ENCODE measurements at regions not wholly inside any gene's neighbourhood (a gene's known extent, or its start where the extent isn't known, plus 50 kb on each side); places are given as distances from the start of the nearest gene placed in this dataset.

- Histone ChIP-seq H3K36me3 (ENCODE audit: insufficient read depth in 1 of 2, low read depth in 1 of 2) (no peaks in the 10 kb centered on the region), H3K9me3 (no peaks in the 10 kb centered on the region), H3K4me3 (no peak overlapping the region), H3K27me3 (ENCODE audit: insufficient read depth in 3 of 3, low read length in 2 of 3) (no peaks in the 10 kb centered on the region), H3K27ac (no peak overlapping the region), H3K4me1 (no peaks in the 10 kb centered on the region)
- intact Hi-C loops (cut with DNase I) = no loop called here
- DNase-seq = no peak
- ATAC-seq = no peak
- no peak for TF ChIP-seq CTCF (IDR thresholded peaks at IDR 0.05)
- 70 to 79% (median 70%) methylated on average over 9 of the region's 9 CpGs for WGBS, 3 donors
Measured at GRCh38 chr2:129011466-129012061, 692.9 kb upstream of the HS6ST1 start.

GRCh38 chr2:129014432-129014831 is 695.8 kb upstream of the HS6ST1 start:
- ATAC-seq = no peak
- no peak overlapping the region for H3K4me3 ChIP-seq
- intact Hi-C loops (cut with DNase I) = no loop called here
- WGBS, 3 donors = 49 to 62% (median 52%) methylated on average over 2 of the region's 2 CpGs
- TF ChIP-seq CTCF (IDR thresholded peaks at IDR 0.05) = no peak
- no peaks in the 10 kb centered on the region for H3K27me3 ChIP-seq (ENCODE audit: insufficient read depth in 3 of 3, low read length in 2 of 3)
- H3K36me3 ChIP-seq (ENCODE audit: insufficient read depth in 1 of 2, low read depth in 1 of 2) = no peaks in the 10 kb centered on the region
- no peaks in the 10 kb centered on the region for H3K9me3 ChIP-seq
- no peak for DNase-seq
- H3K27ac ChIP-seq = no peak overlapping the region
- no peaks in the 10 kb centered on the region for H3K4me1 ChIP-seq

- intact Hi-C loops (cut with DNase I) = no loop called here
- DNase-seq = no peak
- 79 to 84% (median 80%) methylated on average over 9 of the region's 9 CpGs for WGBS, 3 donors
- ATAC-seq = no peak
- Histone ChIP-seq H3K27me3 (ENCODE audit: insufficient read depth in 3 of 3, low read length in 2 of 3) (no peaks in the 10 kb centered on the region), H3K9me3 (no peaks in the 10 kb centered on the region), H3K36me3 (ENCODE audit: insufficient read depth in 1 of 2, low read depth in 1 of 2) (no peaks in the 10 kb centered on the region), H3K4me1 (no peaks in the 10 kb centered on the region), H3K4me3 (no peak overlapping the region), H3K27ac (no peak overlapping the region)
- no peak for TF ChIP-seq CTCF (IDR thresholded peaks at IDR 0.05)
Measured at GRCh38 chr2:129015397-129016285, 697.0 kb upstream of the HS6ST1 start.

- no peaks in the 10 kb centered on the region for H3K4me1 ChIP-seq
- intact Hi-C loops (cut with DNase I) = no loop called here
- no peak for ATAC-seq
- DNase-seq = no peak
- no peaks in the 10 kb centered on the region for H3K36me3 ChIP-seq (ENCODE audit: insufficient read depth in 1 of 2, low read depth in 1 of 2)
- H3K27ac ChIP-seq = no peak overlapping the region
- no peak overlapping the region for H3K4me3 ChIP-seq
- no peak for TF ChIP-seq CTCF (IDR thresholded peaks at IDR 0.05)
- no peaks in the 10 kb centered on the region for H3K27me3 ChIP-seq (ENCODE audit: insufficient read depth in 3 of 3, low read length in 2 of 3)
- H3K9me3 ChIP-seq = no peaks in the 10 kb centered on the region
- 74 to 78% (median 76%) methylated on average over 4 of the region's 4 CpGs for WGBS, 3 donors
Measured at GRCh38 chr2:129016972-129017371, 698.3 kb upstream of the HS6ST1 start.

Measured in psoas muscle (tissue), 7 donors.